A172 (cell line): ENCODE measurements at regions not wholly inside any gene's neighbourhood (a gene's known extent, or its start where the extent isn't known, plus 50 kb on each side); places are given as distances from the start of the nearest gene placed in this dataset.

Source experiments
- DNase-seq: peaks from one replicate; pipeline ENCODE4 v3.0.0-alpha.2; 2015; ENCODE audit warnings: low spot score

GRCh38 chr2:59575191-59575590 is 978.3 kb downstream of the BCL11A start:
- no peak for DNase-seq

GRCh38 chr2:59572227-59572626 is 981.2 kb downstream of the BCL11A start:
- DNase-seq = no peak

- DNase-seq = no peak
Measured at GRCh38 chr2:59570818-59571217, 982.6 kb downstream of the BCL11A start.

GRCh38 chr2:59569124-59569523 is 984.3 kb downstream of the BCL11A start:
- DNase-seq = no peak

- no peak for DNase-seq
Measured at GRCh38 chr2:59568461-59568860, 985.0 kb downstream of the BCL11A start.

- DNase-seq = no peak
Measured at GRCh38 chr2:59567151-59567550, 986.3 kb downstream of the BCL11A start.

- DNase-seq = no peak
Measured at GRCh38 chr2:59566739-59567138, 986.7 kb downstream of the BCL11A start.

- DNase-seq = no peak
Measured at GRCh38 chr2:59561281-59561680, 992.2 kb downstream of the BCL11A start.

GRCh38 chr2:59560769-59561168 is 992.7 kb downstream of the BCL11A start:
- no peak for DNase-seq

- no peak for DNase-seq
Measured at GRCh38 chr2:59540864-59541263, 1012.6 kb downstream of the BCL11A start.

GRCh38 chr2:59538398-59538911 is 1015.0 kb downstream of the BCL11A start:
- no peak for DNase-seq

- DNase-seq = no peak
Measured at GRCh38 chr2:59532808-59533207, 1020.6 kb downstream of the BCL11A start.

GRCh38 chr2:59530258-59530657 is 1023.2 kb downstream of the BCL11A start:
- DNase-seq = no peak

GRCh38 chr2:59529726-59530125 is 1023.7 kb downstream of the BCL11A start:
- DNase-seq = no peak

GRCh38 chr2:59528525-59528924 is 1024.9 kb downstream of the BCL11A start:
- no peak for DNase-seq

GRCh38 chr2:59502981-59503380 is 1050.5 kb downstream of the BCL11A start:
- DNase-seq = no peak

- no peak for DNase-seq
Measured at GRCh38 chr2:59490994-59491393, 1062.5 kb downstream of the BCL11A start.

GRCh38 chr2:59490192-59490591 is 1063.3 kb downstream of the BCL11A start:
- DNase-seq = no peak

GRCh38 chr2:59484673-59485072 is 1068.8 kb downstream of the BCL11A start:
- DNase-seq = no peak

GRCh38 chr2:59463426-59463825 is 1090.0 kb downstream of the BCL11A start:
- no peak for DNase-seq

- DNase-seq = no peak
Measured at GRCh38 chr2:59462422-59463197, 1090.8 kb downstream of the BCL11A start.

GRCh38 chr2:59461127-59461526 is 1092.3 kb downstream of the BCL11A start:
- DNase-seq = no peak

GRCh38 chr2:59458800-59459199 is 1094.7 kb downstream of the BCL11A start:
- no peak for DNase-seq

- DNase-seq = no peak
Measured at GRCh38 chr2:59456285-59456684, 1097.2 kb downstream of the BCL11A start.
